ENCODE measurements at regions not wholly inside any gene's neighbourhood (a gene's known extent, or its start where the extent isn't known, plus 50 kb on each side); places are given as distances from the start of the nearest gene placed in this dataset.
A peak's percentile ranks its signal among the peaks of the same experiment; 100 is the strongest.
"Not testable (repeated sequence)": the region's sequence is repeated elsewhere in the genome, so short reads cannot be mapped to it uniquely, and the experiment has no call there.

- DNase-seq: peak; percentile 25
These were observed 228.8 kb downstream of the DKK1 start for GRCh38 chr10:52542906-52543305.

GRCh38 chr10:52551046-52551445 lies 221.5 kb downstream of the MBL2 start:
- no peak for DNase-seq

GRCh38 chr10:52558090-52558489 lies 214.5 kb downstream of the MBL2 start:
- no peak for DNase-seq

- no peak for DNase-seq
These were observed 211.3 kb downstream of the MBL2 start for GRCh38 chr10:52561322-52561721.

- DNase-seq: no peak
These were observed 209.2 kb downstream of the MBL2 start for GRCh38 chr10:52563360-52563759.

- DNase-seq: peak; percentile 72
These were observed 205.9 kb downstream of the MBL2 start for GRCh38 chr10:52566471-52567246.

GRCh38 chr10:52567247-52567580 lies 205.4 kb downstream of the MBL2 start:
- no peak for DNase-seq

- peak; percentile 34 for DNase-seq
These were observed 204.3 kb downstream of the MBL2 start for GRCh38 chr10:52568309-52568708.

- no peak for DNase-seq
These were observed 202.1 kb downstream of the MBL2 start for GRCh38 chr10:52570490-52570889.

- no peak for DNase-seq
These were observed 201.6 kb downstream of the MBL2 start for GRCh38 chr10:52571018-52571417.

GRCh38 chr10:52571516-52572182 lies 200.9 kb downstream of the MBL2 start:
- DNase-seq: no peak

- peak; percentile 19 for DNase-seq
These were observed 199.2 kb downstream of the MBL2 start for GRCh38 chr10:52573347-52573746.

- peak; percentile 8 for DNase-seq
These were observed 197.9 kb downstream of the MBL2 start for GRCh38 chr10:52574697-52575096.

GRCh38 chr10:52577047-52577446 lies 195.5 kb downstream of the MBL2 start:
- DNase-seq: no peak

GRCh38 chr10:52578871-52579405 lies 193.6 kb downstream of the MBL2 start:
- peak; percentile 54 for DNase-seq

GRCh38 chr10:52581636-52582035 lies 190.9 kb downstream of the MBL2 start:
- not testable (repeated sequence) for DNase-seq

GRCh38 chr10:52583336-52583735 lies 189.2 kb downstream of the MBL2 start:
- no peak for DNase-seq

- no peak for DNase-seq
These were observed 185.9 kb downstream of the MBL2 start for GRCh38 chr10:52586710-52587109.

- DNase-seq: peak; percentile 15
These were observed 175.3 kb downstream of the MBL2 start for GRCh38 chr10:52597189-52597863.

GRCh38 chr10:52598936-52599335 lies 173.6 kb downstream of the MBL2 start:
- DNase-seq: no peak

GRCh38 chr10:52599551-52600200 lies 172.9 kb downstream of the MBL2 start:
- no peak for DNase-seq

GRCh38 chr10:52604131-52604530 lies 168.5 kb downstream of the MBL2 start:
- DNase-seq: not testable (repeated sequence)

- DNase-seq: peak; percentile 26
These were observed 163.5 kb downstream of the MBL2 start for GRCh38 chr10:52609071-52609470.
